GM18861 (cell line): ENCODE measurements at regions not wholly inside any gene's neighbourhood (a gene's known extent, or its start where the extent isn't known, plus 50 kb on each side); places are given as distances from the start of the nearest gene placed in this dataset.

Source experiments
- ATAC-seq: cut with Tn5 transposase; IDR thresholded peaks from one replicate; pipeline ENCODE4 v1.9.1; 2021; ENCODE audit not compliant: unreplicated experiment

DNA sequence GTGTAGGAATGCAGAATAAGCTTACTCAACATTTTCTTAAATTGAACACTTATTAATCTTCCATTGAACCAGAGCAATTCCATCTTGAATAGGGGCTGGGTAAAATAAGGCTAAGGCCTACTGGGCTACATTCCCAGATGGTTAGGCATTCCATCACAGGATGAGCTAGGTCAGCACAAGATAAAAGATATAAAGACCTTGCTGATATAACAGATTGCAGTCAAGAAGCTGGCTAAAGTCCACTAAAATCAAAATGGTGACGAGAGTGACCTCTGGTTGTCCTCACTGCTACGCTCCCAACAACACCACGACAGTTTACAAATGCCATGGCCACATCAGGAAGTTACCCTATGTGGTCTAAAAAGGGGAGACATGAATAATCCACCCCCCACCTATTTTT, 156.1 kb downstream of the NXNL2 start:
- ATAC-seq: no peak

- ATAC-seq: no peak
These were observed 156.8 kb downstream of the NXNL2 start for GRCh38 chr9:88691811-88692210.

DNA sequence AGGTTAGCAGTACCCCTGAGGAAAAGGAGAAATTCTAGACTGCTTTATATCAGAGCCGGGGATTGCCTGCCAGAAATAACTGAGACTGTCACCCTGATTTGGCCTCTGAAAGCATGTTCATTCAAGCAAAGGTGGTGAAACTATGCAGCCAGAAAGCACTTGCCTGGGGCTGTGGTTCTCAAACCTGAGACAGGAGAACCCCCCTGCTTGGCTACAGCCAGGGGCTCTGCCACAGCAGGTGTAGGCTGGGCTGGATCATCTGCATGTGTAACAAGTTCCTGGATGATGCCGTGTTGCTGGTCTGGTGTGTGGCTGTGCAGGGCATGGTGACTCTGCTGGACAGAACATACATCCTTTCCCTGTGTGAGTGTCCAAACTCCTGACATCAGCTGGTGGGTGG, 157.8 kb downstream of the NXNL2 start:
- no peak for ATAC-seq

DNA sequence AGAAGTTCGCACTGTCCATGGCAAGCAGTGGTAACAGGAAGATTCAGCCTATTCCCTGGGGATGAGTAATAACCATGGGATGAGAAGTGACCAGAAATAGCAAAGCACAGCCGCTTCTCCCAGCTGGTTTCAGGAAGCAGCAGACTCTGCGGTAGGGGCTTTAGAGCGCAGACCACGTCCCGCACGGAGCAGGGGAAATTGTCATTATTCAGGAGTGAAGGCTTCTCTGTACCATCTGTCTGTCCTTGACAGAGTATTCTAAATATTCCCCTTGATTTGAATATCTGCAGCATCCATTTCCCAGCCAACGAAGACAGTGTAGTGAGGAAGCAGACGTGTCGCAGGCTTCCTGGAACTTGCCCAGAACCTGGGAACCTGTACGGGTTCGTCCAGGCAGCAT, 159.6 kb downstream of the NXNL2 start:
- ATAC-seq: no peak

DNA sequence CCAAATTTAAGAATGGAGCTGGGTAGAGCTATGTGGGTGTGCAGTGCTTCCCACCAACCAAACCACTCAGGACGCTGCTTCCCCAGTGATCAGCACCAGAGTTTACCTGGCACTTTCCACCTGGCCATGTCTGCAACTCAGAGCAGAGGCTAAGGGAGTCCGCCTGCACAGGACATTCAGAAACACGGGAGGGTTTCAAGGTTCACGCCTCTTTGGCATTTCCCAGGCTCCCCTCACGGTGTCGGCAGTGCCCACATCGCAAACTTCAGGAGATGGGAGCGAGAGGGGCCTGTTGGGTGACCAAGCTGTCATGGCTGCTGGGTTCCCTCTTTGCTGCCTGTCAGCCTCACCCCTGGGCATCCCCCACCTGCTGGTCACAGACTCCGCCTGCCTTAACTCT, 161.5 kb downstream of the NXNL2 start:
- no peak for ATAC-seq

GRCh38 chr9:88697764-88698432, 162.9 kb downstream of the NXNL2 start:
- no peak for ATAC-seq

- ATAC-seq: no peak
These were observed 168.0 kb downstream of the NXNL2 start for GRCh38 chr9:88702985-88703384.

GRCh38 chr9:88706193-88707113, 171.5 kb downstream of the NXNL2 start:
- ATAC-seq: no peak

DNA sequence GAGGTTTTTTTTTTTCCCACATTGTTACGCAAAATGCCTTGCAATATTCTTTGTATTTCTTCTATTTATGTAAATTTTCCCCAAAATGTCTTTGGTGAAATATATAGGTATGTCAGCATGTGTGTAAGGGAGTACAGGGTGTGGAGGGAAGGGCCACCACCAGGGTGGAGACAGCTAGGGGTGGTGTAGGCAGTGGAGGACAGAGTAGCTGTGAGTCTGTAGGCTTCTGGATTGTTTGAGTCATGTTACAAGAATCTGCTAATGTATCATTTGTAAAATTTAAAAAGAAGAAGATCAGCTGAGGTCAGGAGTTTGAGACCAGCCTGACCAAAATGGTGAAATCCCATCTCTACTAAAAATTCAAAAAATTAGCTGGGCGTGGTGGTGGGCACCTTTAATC, 175.5 kb downstream of the NXNL2 start:
- ATAC-seq: no peak

GRCh38 chr9:88711719-88712118, 176.7 kb downstream of the NXNL2 start:
- no peak for ATAC-seq

GRCh38 chr9:88712484-88712883, 177.5 kb downstream of the NXNL2 start:
- ATAC-seq: no peak

- ATAC-seq: no peak
These were observed 178.0 kb downstream of the NXNL2 start for GRCh38 chr9:88713010-88713409.

DNA sequence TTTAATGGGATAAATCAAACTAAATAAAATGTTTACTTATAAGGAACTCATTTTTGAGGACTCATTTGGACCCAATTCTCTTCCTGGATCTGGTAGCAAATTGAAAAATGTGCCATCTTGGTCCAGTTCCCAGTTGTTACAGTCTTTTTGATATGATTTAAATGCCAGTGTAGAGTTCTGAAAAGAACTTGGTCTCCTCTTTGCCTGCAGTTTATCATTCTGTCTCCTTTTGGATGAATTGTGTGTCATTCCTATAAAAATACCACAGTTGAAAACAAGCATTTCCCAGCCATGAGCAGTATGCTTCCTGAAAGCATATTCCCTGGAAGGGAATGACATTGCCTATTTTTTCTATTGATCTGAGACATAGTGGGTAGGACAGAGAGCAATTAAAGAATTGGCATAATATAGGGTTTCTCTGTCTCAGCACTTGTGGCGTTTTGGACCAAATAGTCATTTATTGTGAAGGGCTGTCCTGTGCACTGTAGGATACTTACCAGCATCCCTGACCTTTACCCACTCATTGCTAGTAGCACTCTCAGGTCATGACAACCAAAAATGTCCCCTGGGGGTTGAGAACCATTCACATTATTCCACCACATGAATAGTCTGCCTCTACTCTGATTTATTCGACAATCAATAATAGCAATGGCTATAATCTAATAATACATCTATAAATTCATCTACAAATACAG, 181.8 kb downstream of the NXNL2 start:
- no peak for ATAC-seq

DNA sequence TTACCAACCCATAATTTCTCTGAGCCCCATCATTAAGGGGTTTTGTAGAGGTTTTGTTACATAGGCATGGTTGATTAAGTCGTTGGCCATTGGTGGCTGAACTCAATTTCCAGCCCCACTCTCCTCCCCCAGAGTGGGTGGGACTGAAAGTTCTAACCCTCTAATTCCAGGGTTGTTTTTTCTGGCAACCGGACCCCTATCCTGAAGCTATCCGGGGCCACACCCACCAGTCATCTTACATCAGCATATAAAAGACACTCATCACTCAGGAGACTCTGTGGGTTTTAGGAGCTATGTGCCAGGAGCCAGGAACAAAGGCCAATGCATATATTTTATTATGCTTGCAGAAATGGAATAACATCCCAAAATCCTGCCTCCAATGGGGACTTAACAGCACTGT, 186.0 kb downstream of the NXNL2 start:
- no peak for ATAC-seq

GRCh38 chr9:88721495-88722279, 186.7 kb downstream of the NXNL2 start:
- ATAC-seq: no peak

DNA sequence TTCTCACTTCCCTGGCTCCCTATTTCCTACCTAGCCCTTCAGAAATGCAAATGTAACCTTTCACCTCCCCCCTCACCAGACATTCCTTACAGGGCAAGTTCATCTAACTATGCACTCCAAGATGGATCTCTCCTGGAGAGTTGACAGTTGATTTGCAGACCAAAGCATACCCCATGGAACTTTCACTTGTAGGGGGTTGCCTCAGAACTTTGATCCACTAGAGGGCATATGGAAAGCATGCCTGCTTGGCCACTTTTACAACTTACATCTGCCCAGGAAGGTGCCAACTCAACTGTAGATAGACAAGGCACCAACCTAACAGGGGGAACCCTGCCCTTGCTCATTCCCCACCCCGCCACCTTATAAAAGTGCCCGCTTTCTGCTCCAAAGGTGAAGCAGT, 187.8 kb downstream of the NXNL2 start:
- ATAC-seq: no peak

DNA sequence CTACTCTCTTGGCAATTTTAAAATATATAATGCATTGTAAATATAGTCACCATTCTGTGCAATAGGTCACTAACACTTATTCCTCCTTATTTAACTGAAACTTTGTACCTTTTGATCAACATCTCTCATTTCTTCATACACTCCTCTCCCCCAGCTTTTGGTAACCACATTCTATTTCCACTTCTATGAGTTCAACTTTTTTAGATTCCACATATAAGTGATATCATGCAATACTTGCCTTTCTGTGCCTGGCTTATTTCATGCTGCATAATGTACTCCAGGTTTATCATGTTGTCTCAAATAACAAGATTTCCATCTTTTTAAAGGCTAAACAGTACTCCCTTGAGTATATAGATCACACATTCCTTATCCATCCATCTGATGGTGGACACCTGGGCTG, 188.8 kb downstream of the NXNL2 start:
- no peak for ATAC-seq

DNA sequence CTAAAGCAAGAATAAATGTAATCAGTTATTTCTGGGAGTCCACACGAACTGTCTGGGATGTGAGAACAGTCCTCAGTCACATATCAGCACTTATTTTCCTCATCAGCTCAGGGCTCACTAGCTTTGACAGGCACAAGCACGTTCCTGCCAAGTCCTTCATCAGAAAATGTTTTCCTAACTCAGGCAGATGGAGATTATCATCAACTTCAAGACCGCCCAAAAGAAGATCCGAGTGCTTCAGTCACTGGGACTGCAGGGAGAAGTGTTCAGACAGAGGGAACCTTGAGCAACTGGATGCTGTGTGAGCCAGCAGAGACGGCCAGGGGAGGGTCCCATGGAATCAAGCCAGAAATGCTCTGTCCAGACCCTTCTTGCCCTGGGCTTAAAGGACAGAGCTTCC, 189.4 kb downstream of the NXNL2 start:
- no peak for ATAC-seq

DNA sequence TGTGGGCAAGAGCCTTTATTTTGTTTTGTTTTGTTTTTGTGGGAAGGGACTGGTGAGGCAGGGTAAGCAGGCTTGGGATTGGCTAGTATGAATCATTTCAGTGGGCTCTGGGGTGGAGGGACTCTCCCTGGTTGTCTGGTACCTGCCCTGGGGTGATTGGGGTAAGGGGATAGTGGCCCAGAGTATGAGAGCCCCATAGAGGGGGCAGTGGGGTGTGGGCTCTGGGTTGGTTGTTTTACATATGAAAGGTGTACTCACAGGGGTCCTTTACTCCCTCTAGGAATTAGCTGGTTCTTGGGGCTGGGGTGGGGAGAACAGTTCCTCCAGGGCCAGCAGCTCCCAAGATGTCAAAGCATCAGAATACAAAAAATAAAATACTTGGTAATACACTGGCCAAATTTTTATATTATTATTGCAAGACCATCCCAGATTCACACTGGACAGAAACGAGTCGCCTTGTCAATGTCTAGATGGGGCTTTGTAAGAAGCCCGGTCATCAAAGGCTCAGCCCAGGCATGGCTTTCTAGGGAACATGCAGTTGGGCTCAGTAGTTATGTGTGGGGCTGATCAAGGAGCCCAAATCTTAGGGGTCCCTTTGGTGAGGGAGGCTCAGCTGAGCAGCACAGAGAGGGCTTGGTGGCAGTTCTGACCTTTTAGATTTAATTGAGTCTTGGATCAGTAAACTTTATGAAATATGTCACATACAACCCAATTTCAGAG, 190.5 kb downstream of the NXNL2 start:
- ATAC-seq: no peak

- no peak for ATAC-seq
These were observed 191.8 kb downstream of the NXNL2 start for GRCh38 chr9:88726803-88727202.
